Activated naive CD4-positive, alpha-beta T cell treated with Interleukin-2 at 50 U/mL for 16 hours (primary cell): ENCODE measurements at regions not wholly inside any gene's neighbourhood (a gene's known extent, or its start where the extent isn't known, plus 50 kb on each side); places are given as distances from the start of the nearest gene placed in this dataset.
A peak's percentile ranks its signal among the peaks of the same experiment; 100 is the strongest.
"Not testable (repeated sequence)": the region's sequence is repeated elsewhere in the genome, so short reads cannot be mapped to it uniquely, and the experiment has no call there.

Experiments used
- DNase-seq: peaks from one replicate; pipeline ENCODE4 v3.0.0-alpha.2; 2020

- DNase-seq = no peak
Observed at GRCh38 chrX:50967736-50968135, 57.2 kb downstream of the BMP15 start.

- DNase-seq = not testable (repeated sequence)
Observed at GRCh38 chrX:50968871-50969635, 58.5 kb downstream of the BMP15 start.

GRCh38 chrX:50971395-50971794 lies 60.9 kb downstream of the BMP15 start:
- DNase-seq = no peak

- no peak for DNase-seq
Observed at GRCh38 chrX:50973199-50973598, 62.7 kb downstream of the BMP15 start.

GRCh38 chrX:50978920-50979682 lies 68.6 kb downstream of the BMP15 start:
- no peak for DNase-seq

GRCh38 chrX:50980251-50980650 lies 69.7 kb downstream of the BMP15 start:
- DNase-seq = no peak

GRCh38 chrX:50988649-50989048 lies 78.1 kb downstream of the BMP15 start:
- no peak for DNase-seq

- DNase-seq = no peak
Observed at GRCh38 chrX:50996930-50997329, 86.4 kb downstream of the BMP15 start.

GRCh38 chrX:51000384-51000783 lies 89.8 kb downstream of the BMP15 start:
- not testable (repeated sequence) for DNase-seq

- not testable (repeated sequence) for DNase-seq
Observed at GRCh38 chrX:51001733-51002632, 91.4 kb downstream of the BMP15 start.

GRCh38 chrX:51006064-51006463 lies 95.5 kb downstream of the BMP15 start:
- DNase-seq = no peak

GRCh38 chrX:51024106-51024696 lies 113.7 kb downstream of the BMP15 start:
- DNase-seq = no peak

- no peak for DNase-seq
Observed at GRCh38 chrX:51026862-51027261, 116.3 kb downstream of the BMP15 start.

GRCh38 chrX:51035746-51036145 lies 125.2 kb downstream of the BMP15 start:
- DNase-seq = no peak

- no peak for DNase-seq
Observed at GRCh38 chrX:51047950-51048349, 137.4 kb downstream of the BMP15 start.

GRCh38 chrX:51053741-51054140 lies 143.2 kb downstream of the BMP15 start:
- no peak for DNase-seq

GRCh38 chrX:51098046-51098445 lies 187.5 kb downstream of the BMP15 start:
- no peak for DNase-seq

- not testable (repeated sequence) for DNase-seq
Observed at GRCh38 chrX:51119058-51119926, 208.8 kb downstream of the BMP15 start.

- not testable (repeated sequence) for DNase-seq
Observed at GRCh38 chrX:51125743-51126142, 206.9 kb upstream of the NUDT10 start.

- peak; percentile 2 for DNase-seq
Observed at GRCh38 chrX:51144828-51145442, 187.7 kb upstream of the NUDT10 start.

GRCh38 chrX:51148848-51149247 lies 183.8 kb upstream of the NUDT10 start:
- no peak for DNase-seq
